ENCODE measurements at regions not wholly inside any gene's neighbourhood (a gene's known extent, or its start where the extent isn't known, plus 50 kb on each side); places are given as distances from the start of the nearest gene placed in this dataset.

DNA sequence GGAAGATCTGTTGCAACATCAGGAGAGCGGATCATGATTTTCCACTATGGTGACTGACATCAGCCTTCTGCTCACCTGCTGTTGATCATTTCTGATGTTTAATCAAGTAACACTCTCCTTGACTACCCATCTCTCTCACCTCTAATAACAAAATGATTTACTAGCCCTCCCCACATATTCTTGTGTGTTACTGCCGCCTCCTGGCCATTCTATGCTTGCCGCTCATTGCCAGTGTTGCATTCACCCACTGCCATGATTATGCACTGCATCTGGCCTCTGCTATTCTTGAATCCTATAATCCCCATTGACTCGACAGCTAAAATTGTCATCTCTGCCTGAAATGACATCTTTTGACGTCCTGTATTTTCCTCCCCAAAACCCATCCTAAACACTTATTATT is 113.8 kb downstream of the RERGL start:
- no peak overlapping the region for H3K27ac ChIP-seq
- H3K9me3 ChIP-seq (replicated peaks in 1 of 3) = no peaks in the 10 kb centered on the region
- H3K4me1 ChIP-seq (replicated peaks in 1 of 2) = no peaks in the 10 kb centered on the region
- H3K36me3 ChIP-seq (replicated peaks in 1 of 2) = no peaks in the 10 kb centered on the region
- intact Hi-C loops (cut with DNase I) = no loop called here
- H3K27me3 ChIP-seq = no peaks in the 10 kb centered on the region
- 48 to 58% (median 57%) methylated on average over 5 of the region's 5 CpGs for WGBS, 4 donors
- H3K4me3 ChIP-seq = no peak overlapping the region
- no peak for TF ChIP-seq CTCF (IDR thresholded peaks at IDR 0.05)
- TF ChIP-seq POLR2A (IDR thresholded peaks at IDR 0.05) = no peak
- DNase-seq = no peak

DNA sequence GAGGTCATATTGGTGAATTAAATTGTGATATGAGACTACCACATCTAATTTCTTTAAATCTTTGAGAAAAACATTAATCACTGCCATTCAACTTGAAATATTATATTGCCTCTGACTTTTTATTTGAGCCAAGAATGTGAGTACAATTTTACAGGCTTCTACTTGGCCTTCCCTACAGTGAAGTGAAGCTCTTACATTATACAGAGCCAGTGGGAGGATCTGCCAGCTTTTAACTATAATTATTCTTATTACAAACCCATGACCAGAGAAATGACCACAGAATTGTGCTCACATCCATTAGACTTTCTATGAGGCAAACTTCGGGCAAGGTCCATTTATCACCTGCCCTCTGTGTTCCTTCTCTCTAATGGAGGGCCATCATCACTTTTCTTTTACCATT is 114.2 kb downstream of the RERGL start:
- no peak for TF ChIP-seq POLR2A (IDR thresholded peaks at IDR 0.05)
- no peak for TF ChIP-seq CTCF (IDR thresholded peaks at IDR 0.05)
- no peaks in the 10 kb centered on the region for H3K36me3 ChIP-seq (replicated peaks in 1 of 2)
- no peak overlapping the region for H3K27ac ChIP-seq
- WGBS, 4 donors = 63 to 93% (median 75%) methylated on average over 1 of the region's 1 CpG
- no peaks in the 10 kb centered on the region for H3K9me3 ChIP-seq (replicated peaks in 1 of 3)
- intact Hi-C loops (cut with DNase I) = no loop called here
- DNase-seq = no peak
- H3K27me3 ChIP-seq = no peaks in the 10 kb centered on the region
- no peaks in the 10 kb centered on the region for H3K4me1 ChIP-seq (replicated peaks in 1 of 2)
- H3K4me3 ChIP-seq = no peak overlapping the region

GRCh38 chr12:17975239-17975638 is 114.8 kb downstream of the RERGL start:
- 86 to 94% (median 92%) methylated on average over 2 of the region's 2 CpGs for WGBS, 4 donors
- Histone ChIP-seq H3K27ac (no peak overlapping the region), H3K36me3 (replicated peaks in 1 of 2) (no peaks in the 10 kb centered on the region), H3K4me1 (replicated peaks in 1 of 2) (no peaks in the 10 kb centered on the region), H3K27me3 (no peaks in the 10 kb centered on the region), H3K4me3 (no peak overlapping the region), H3K9me3 (replicated peaks in 1 of 3) (no peaks in the 10 kb centered on the region)
- no peak for DNase-seq
- TF ChIP-seq CTCF (IDR thresholded peaks at IDR 0.05) (no peak), POLR2A (IDR thresholded peaks at IDR 0.05) (no peak)
- intact Hi-C loops (cut with DNase I) = no loop called here

- Histone ChIP-seq H3K9me3 (replicated peaks in 1 of 3) (no peaks in the 10 kb centered on the region), H3K4me1 (replicated peaks in 1 of 2) (no peaks in the 10 kb centered on the region), H3K4me3 (no peak overlapping the region), H3K27me3 (no peaks in the 10 kb centered on the region), H3K36me3 (replicated peaks in 1 of 2) (no peaks in the 10 kb centered on the region), H3K27ac (no peak overlapping the region)
- intact Hi-C loops (cut with DNase I) = no loop called here
- no peak for DNase-seq
- TF ChIP-seq POLR2A (IDR thresholded peaks at IDR 0.05) (no peak), CTCF (IDR thresholded peaks at IDR 0.05) (no peak)
- 84 to 91% (median 88%) methylated on average over 1 of the region's 1 CpG for WGBS, 4 donors
These were observed 118.1 kb downstream of the RERGL start for GRCh38 chr12:17971850-17972249.

Measured in adrenal gland (tissue), 9 donors.